Hepatocyte (in vitro differentiated cells): ENCODE measurements at regions not wholly inside any gene's neighbourhood (a gene's known extent, or its start where the extent isn't known, plus 50 kb on each side); places are given as distances from the start of the nearest gene placed in this dataset.
"Not testable (repeated sequence)": the region's sequence is repeated elsewhere in the genome, so short reads cannot be mapped to it uniquely, and the experiment has no call there.

ENCODE experiments used
- DNase-seq: peaks from one replicate; pipeline ENCODE4 v3.0.0-alpha.2; 2016; ENCODE audit warnings: low spot score
- H2AFZ ChIP-seq: fragments of 200-600 bp; sonication (generic); 2 replicates; pipeline ENCODE4 v1.6.0; 2016; ENCODE audit warnings: antibody characterized with exemption, mild to moderate bottlenecking
- H3K27ac ChIP-seq: fragments of 200-600 bp; sonication (generic); 2 replicates; pipeline ENCODE4 v1.5.1; 2016; ENCODE audit warnings: mild to moderate bottlenecking
- H3K27me3 ChIP-seq: fragments of 200-600 bp; sonication (generic); 2 replicates; pipeline ENCODE4 v1.6.1; 2016
- H3K36me3 ChIP-seq: fragments of 200-600 bp; sonication (generic); replicated peaks from 2 replicates; pipeline ENCODE4 v1.5.1; 2016; ENCODE audit warnings: low read depth; ENCODE audit not compliant: insufficient read depth
- H3K4me1 ChIP-seq: fragments of 200-600 bp; sonication (generic); 2 replicates; pipeline ENCODE4 v1.5.1; 2016; ENCODE audit warnings: mild to moderate bottlenecking, moderate library complexity; ENCODE audit not compliant: insufficient read depth
- H3K4me2 ChIP-seq: fragments of 200-600 bp; sonication (generic); 2 replicates; pipeline ENCODE4 v1.6.0; 2016
- H3K4me3 ChIP-seq: fragments of 200-600 bp; sonication (generic); 2 replicates; pipeline ENCODE4 v1.5.1; 2016; ENCODE audit warnings: mild to moderate bottlenecking
- H3K79me2 ChIP-seq: fragments of 200-600 bp; sonication (generic); 2 replicates; pipeline ENCODE4 v1.6.0; 2017; ENCODE audit warnings: mild to moderate bottlenecking
- H3K9me2 ChIP-seq: fragments of 200-600 bp; sonication (generic); replicated peaks from 2 replicates; pipeline ENCODE4 v1.6.0; 2017; ENCODE audit warnings: mild to moderate bottlenecking; ENCODE audit not compliant: insufficient read depth
- H3K9me3 ChIP-seq: fragments of 200-600 bp; sonication (generic); 2 replicates; pipeline ENCODE4 v1.5.1; 2016; ENCODE audit warnings: low read depth, mild to moderate bottlenecking
- H4K20me1 ChIP-seq: fragments of 200-600 bp; sonication (generic); 2 replicates; pipeline ENCODE4 v1.6.0; 2016; ENCODE audit warnings: mild to moderate bottlenecking; ENCODE audit not compliant: insufficient read depth, poor library complexity, severe bottlenecking
- CTCF ChIP-seq: fragments of 200-600 bp; sonication (generic); IDR thresholded peaks from 2 replicates; pipeline ENCODE4 v1.5.1; 2016; ENCODE audit warnings: antibody characterized with exemption, mild to moderate bottlenecking; ENCODE audit not compliant: poor library complexity
- EZH2 ChIP-seq: fragments of 200-600 bp; sonication (generic); IDR thresholded peaks from 2 replicates; pipeline ENCODE4 v1.6.1; 2016; ENCODE audit warnings: antibody characterized with exemption, mild to moderate bottlenecking, borderline replicate concordance
- EZH2phosphoT487 ChIP-seq: fragments of 200-600 bp; sonication (generic); IDR thresholded peaks from one replicate; pipeline ENCODE4 v1.6.1; 2018; ENCODE audit warnings: antibody characterized with exemption, mild to moderate bottlenecking, low read depth, moderate library complexity; ENCODE audit not compliant: unreplicated experiment, severe bottlenecking
- WGBS: methylation state at CpG from one replicate; pipeline ENCODE4 v1.1.6; 2016; ENCODE audit warnings: low lambda C conversion rate; ENCODE audit errors: missing lambda C conversion rate; 5-methylcytosine and 5-hydroxymethylcytosine counted together

- no peak for DNase-seq
- Histone ChIP-seq H2AFZ (no peak overlapping the region), H3K27me3 (no peaks in the 10 kb centered on the region), H3K4me3 (no peak overlapping the region), H3K9me3 (no peaks in the 10 kb centered on the region), H3K27ac (no peak overlapping the region), H3K9me2 (no peaks in the 10 kb centered on the region), H4K20me1 (no peaks in the 10 kb centered on the region), H3K79me2 (no peaks in the 10 kb centered on the region), H3K36me3 (no peaks in the 10 kb centered on the region), H3K4me2 (no peak overlapping the region), H3K4me1 (no peaks in the 10 kb centered on the region)
- TF ChIP-seq EZH2phosphoT487, result no peak
- 94% methylated on average over 2 of the region's 2 CpGs for WGBS
These were observed 566.8 kb upstream of the HTR2C start for GRCh38 chrX:114017086-114017485.

- no peaks in the 10 kb centered on the region for H3K4me1 ChIP-seq
- H3K9me3 ChIP-seq, result no peaks in the 10 kb centered on the region
- no peak overlapping the region for H2AFZ ChIP-seq
- TF ChIP-seq EZH2phosphoT487 (no peak), CTCF (no peak), EZH2 (no peak)
- DNase-seq, result no peak
- H3K4me2 ChIP-seq, result no peak overlapping the region
- WGBS, result 90% methylated on average over 6 of the region's 6 CpGs
- no peak overlapping the region for H3K4me3 ChIP-seq
- H3K27me3 ChIP-seq, result no peaks in the 10 kb centered on the region
- H3K9me2 ChIP-seq, result no peaks in the 10 kb centered on the region
- no peaks in the 10 kb centered on the region for H4K20me1 ChIP-seq
- H3K79me2 ChIP-seq, result no peaks in the 10 kb centered on the region
- H3K27ac ChIP-seq, result no peak overlapping the region
- no peaks in the 10 kb centered on the region for H3K36me3 ChIP-seq
These were observed 567.9 kb upstream of the HTR2C start for GRCh38 chrX:114015966-114016365.

- 91% methylated on average over 3 of the region's 3 CpGs for WGBS
- Histone ChIP-seq H4K20me1 (no peaks in the 10 kb centered on the region), H3K9me2 (no peaks in the 10 kb centered on the region), H3K36me3 (no peaks in the 10 kb centered on the region), H2AFZ (no peak overlapping the region), H3K27me3 (no peaks in the 10 kb centered on the region), H3K9me3 (no peaks in the 10 kb centered on the region), H3K4me2 (no peak overlapping the region), H3K79me2 (no peaks in the 10 kb centered on the region), H3K4me3 (no peak overlapping the region), H3K27ac (no peak overlapping the region), H3K4me1 (no peaks in the 10 kb centered on the region)
- no peak for TF ChIP-seq EZH2phosphoT487
- no peak for TF ChIP-seq CTCF
- no peak for TF ChIP-seq EZH2
- no peak for DNase-seq
These were observed 577.2 kb upstream of the HTR2C start for GRCh38 chrX:114006664-114007063.

GRCh38 chrX:113996781-113997180 lies 587.1 kb upstream of the HTR2C start:
- no peaks in the 10 kb centered on the region for H3K9me2 ChIP-seq
- no peak overlapping the region for H2AFZ ChIP-seq
- no peak for DNase-seq
- H3K27ac ChIP-seq, result no peak overlapping the region
- no peaks in the 10 kb centered on the region for H3K4me1 ChIP-seq
- 82% methylated on average over 1 of the region's 1 CpG for WGBS
- H3K27me3 ChIP-seq, result no peaks in the 10 kb centered on the region
- H3K9me3 ChIP-seq, result no peaks in the 10 kb centered on the region
- no peaks in the 10 kb centered on the region for H3K79me2 ChIP-seq
- no peaks in the 10 kb centered on the region for H4K20me1 ChIP-seq
- TF ChIP-seq CTCF (no peak), EZH2 (no peak), EZH2phosphoT487 (no peak)
- H3K36me3 ChIP-seq, result no peaks in the 10 kb centered on the region
- no peak overlapping the region for H3K4me2 ChIP-seq
- H3K4me3 ChIP-seq, result no peak overlapping the region

- DNase-seq, H3K79me2 ChIP-seq, H3K4me3 ChIP-seq, H3K36me3 ChIP-seq, H3K27ac ChIP-seq, H2AFZ ChIP-seq, H3K9me3 ChIP-seq, H3K27me3 ChIP-seq, H3K4me2 ChIP-seq, H4K20me1 ChIP-seq, H3K9me2 ChIP-seq: not testable (repeated sequence)
- WGBS, result 81% methylated on average over 9 of the region's 9 CpGs
- peaks cover 10% of the 10 kb centered on the region for H3K4me1 ChIP-seq
These were observed 592.2 kb upstream of the HTR2C start for GRCh38 chrX:113991720-113992119.

GRCh38 chrX:113990669-113991068 lies 593.2 kb upstream of the HTR2C start:
- not testable (repeated sequence) for H3K36me3 ChIP-seq, DNase-seq, H3K27me3 ChIP-seq, H3K9me2 ChIP-seq, H3K9me3 ChIP-seq, H3K4me3 ChIP-seq, H3K79me2 ChIP-seq, H4K20me1 ChIP-seq
- Histone ChIP-seq H3K4me1 (peaks cover 10% of the 10 kb centered on the region), H3K27ac (peak overlapping the region; percentile 33), H3K4me2 (peak overlapping the region; percentile 35), H2AFZ (peak overlapping the region; percentile 3)
- WGBS, result 15% methylated on average over 5 of the region's 5 CpGs
